Endodermal cell (in vitro differentiated cells): ENCODE measurements at regions not wholly inside any gene's neighbourhood (a gene's known extent, or its start where the extent isn't known, plus 50 kb on each side); places are given as distances from the start of the nearest gene placed in this dataset.

Experiments
- DNase-seq: peaks from one replicate; pipeline ENCODE4 v3.0.0-alpha.2; 2017
- H3K27ac ChIP-seq: 2 replicates; pipeline ENCODE4 v1.5.1; 2013; ENCODE audit warnings: mild to moderate bottlenecking, low read depth, low read length, moderate library complexity
- H3K27me3 ChIP-seq: 2 replicates; pipeline ENCODE4 v1.6.1; 2013; ENCODE audit warnings: mild to moderate bottlenecking, low read length, moderate library complexity; ENCODE audit not compliant: insufficient read depth, control insufficient read depth, poor library complexity, severe bottlenecking
- H3K36me3 ChIP-seq: 2 replicates; pipeline ENCODE4 v1.7.0; 2013; ENCODE audit warnings: mild to moderate bottlenecking, low read length, moderate library complexity; ENCODE audit not compliant: control insufficient read depth, insufficient read depth
- H3K4me1 ChIP-seq: one replicate; pipeline ENCODE4 v1.7.0; 2013; ENCODE audit warnings: low read length; ENCODE audit not compliant: control insufficient read depth, insufficient read depth
- H3K4me3 ChIP-seq: 2 replicates; pipeline ENCODE4 v1.5.1; 2013; ENCODE audit warnings: mild to moderate bottlenecking, low read length, moderate library complexity
- H3K9ac ChIP-seq: 2 replicates; pipeline ENCODE4 v1.6.1; 2013; ENCODE audit warnings: mild to moderate bottlenecking, low read length, moderate library complexity; ENCODE audit not compliant: poor library complexity, severe bottlenecking; ENCODE audit errors: extremely low read depth
- H3K9me3 ChIP-seq: 2 replicates; pipeline ENCODE4 v1.6.1; 2013; ENCODE audit warnings: mild to moderate bottlenecking, low read length, moderate library complexity; ENCODE audit not compliant: control insufficient read depth
- H3K27ac Mint-ChIP-seq: 2 replicates; pipeline ENCODE4 v1.8.0; 2020; ENCODE audit warnings: mixed read lengths
- H3K27me3 Mint-ChIP-seq: 2 replicates; pipeline ENCODE4 v1.8.0; 2021; ENCODE audit warnings: mild to moderate bottlenecking, mixed read lengths; ENCODE audit not compliant: insufficient read depth
- H3K36me3 Mint-ChIP-seq: 2 replicates; pipeline ENCODE4 v1.8.0; 2020; ENCODE audit warnings: low read depth, mixed read lengths
- H3K4me1 Mint-ChIP-seq: 2 replicates; pipeline ENCODE4 v1.8.0; 2020; ENCODE audit warnings: mixed read lengths
- H3K4me3 Mint-ChIP-seq: 2 replicates; pipeline ENCODE4 v1.8.0; 2020; ENCODE audit warnings: mild to moderate bottlenecking, moderate library complexity, mixed read lengths
- H3K9me3 Mint-ChIP-seq: 2 replicates; pipeline ENCODE4 v1.8.0; 2020; ENCODE audit warnings: mild to moderate bottlenecking, mixed read lengths
- WGBS, 2 experiments: methylation state at CpG; one replicate each; pipeline versions ENCODE4 v1.1.5 to v1.1.7; 2013; ENCODE audit warnings: missing lambda C conversion rate in 2 of 2, mixed read lengths in 1 of 2; ENCODE audit not compliant: insufficient coverage in 1 of 2, insufficient read length in 1 of 2; 5-methylcytosine and 5-hydroxymethylcytosine counted together
- TF ChIP-seq, protein P1 (sequence below): fragments of 200-600 bp; sonication (generic); conservative IDR thresholded peaks from 2 replicates; pipeline ENCODE4 v1.5.0; 2021; ENCODE audit warnings: antibody characterized with exemption, mild to moderate bottlenecking

DNA sequence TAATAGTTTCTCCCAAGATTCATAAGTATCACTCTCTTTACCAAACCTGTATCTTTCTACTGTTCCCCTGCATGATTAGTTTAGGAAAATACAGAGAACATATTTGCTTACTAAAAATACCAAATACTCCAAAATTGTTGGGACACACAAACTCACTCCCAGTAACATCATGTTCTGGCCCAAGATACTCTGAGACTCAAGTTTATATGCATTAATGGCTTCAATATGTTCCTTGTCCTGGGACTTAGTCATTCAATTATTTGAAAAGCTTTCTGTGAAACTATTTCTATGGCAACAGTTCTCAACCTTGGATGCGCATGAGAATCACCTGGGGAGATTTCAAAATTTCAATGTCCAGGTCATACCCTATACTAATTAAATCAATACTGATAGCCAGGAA lies 138.9 kb upstream of the PTCHD1 start:
- Histone ChIP-seq H3K4me3 (no peak overlapping the region), H3K27ac (no peak overlapping the region), H3K36me3 (no peaks in the 10 kb centered on the region), H3K9ac (no peak overlapping the region), H3K9me3 (no peaks in the 10 kb centered on the region), H3K4me1 (no peaks in the 10 kb centered on the region), H3K27me3 (no peaks in the 10 kb centered on the region)
- Mint-ChIP-seq H3K9me3 (no peaks in the 10 kb centered on the region), H3K4me1 (peaks cover 6% of the 10 kb centered on the region), H3K36me3 (no peaks in the 10 kb centered on the region), H3K4me3 (no peak overlapping the region), H3K27me3 (no peaks in the 10 kb centered on the region), H3K27ac (no peak overlapping the region)
- TF ChIP-seq, protein P1, sequence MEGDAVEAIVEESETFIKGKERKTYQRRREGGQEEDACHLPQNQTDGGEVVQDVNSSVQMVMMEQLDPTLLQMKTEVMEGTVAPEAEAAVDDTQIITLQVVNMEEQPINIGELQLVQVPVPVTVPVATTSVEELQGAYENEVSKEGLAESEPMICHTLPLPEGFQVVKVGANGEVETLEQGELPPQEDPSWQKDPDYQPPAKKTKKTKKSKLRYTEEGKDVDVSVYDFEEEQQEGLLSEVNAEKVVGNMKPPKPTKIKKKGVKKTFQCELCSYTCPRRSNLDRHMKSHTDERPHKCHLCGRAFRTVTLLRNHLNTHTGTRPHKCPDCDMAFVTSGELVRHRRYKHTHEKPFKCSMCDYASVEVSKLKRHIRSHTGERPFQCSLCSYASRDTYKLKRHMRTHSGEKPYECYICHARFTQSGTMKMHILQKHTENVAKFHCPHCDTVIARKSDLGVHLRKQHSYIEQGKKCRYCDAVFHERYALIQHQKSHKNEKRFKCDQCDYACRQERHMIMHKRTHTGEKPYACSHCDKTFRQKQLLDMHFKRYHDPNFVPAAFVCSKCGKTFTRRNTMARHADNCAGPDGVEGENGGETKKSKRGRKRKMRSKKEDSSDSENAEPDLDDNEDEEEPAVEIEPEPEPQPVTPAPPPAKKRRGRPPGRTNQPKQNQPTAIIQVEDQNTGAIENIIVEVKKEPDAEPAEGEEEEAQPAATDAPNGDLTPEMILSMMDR: no peak
- WGBS, 2 experiments: 100% methylated on average over 1 of the region's 1 CpG; no CpG with 5 or more reads in 1 of the 2 experiments
- no peak for DNase-seq

DNA sequence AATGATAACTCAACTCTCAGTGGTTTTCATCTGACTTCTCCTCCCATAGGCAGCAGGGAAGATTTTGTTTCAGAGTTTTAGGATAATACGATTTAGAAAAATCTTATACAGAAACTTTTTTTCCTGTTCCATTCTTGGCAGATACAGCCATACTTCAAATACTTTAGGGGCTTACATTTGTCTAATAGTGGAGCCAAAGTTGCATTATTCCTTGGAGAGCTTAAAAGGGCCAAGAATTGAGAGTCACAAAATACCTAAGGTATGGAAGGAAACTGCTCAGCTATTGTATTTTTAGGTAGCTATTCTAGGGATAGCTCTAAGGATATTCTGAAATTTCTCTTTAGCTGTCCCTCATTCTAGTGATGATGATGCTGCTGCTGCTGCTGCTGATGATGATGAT lies 132.9 kb upstream of the PTCHD1 start:
- Mint-ChIP-seq H3K27ac (no peak overlapping the region), H3K9me3 (peaks cover 2% of the 10 kb centered on the region), H3K36me3 (no peaks in the 10 kb centered on the region), H3K27me3 (no peaks in the 10 kb centered on the region), H3K4me1 (peaks cover 4% of the 10 kb centered on the region), H3K4me3 (no peak overlapping the region)
- no peaks in the 10 kb centered on the region for H3K27me3 ChIP-seq
- H3K4me3 ChIP-seq: no peak overlapping the region
- H3K9me3 ChIP-seq: no peaks in the 10 kb centered on the region
- TF ChIP-seq, protein P1: no peak
- H3K9ac ChIP-seq: no peak overlapping the region
- no peak for DNase-seq
- H3K36me3 ChIP-seq: no peaks in the 10 kb centered on the region
- 86% methylated on average over 1 of the region's 1 CpG; no CpG with 5 or more reads in 1 of the 2 experiments for WGBS, 2 experiments
- no peaks in the 10 kb centered on the region for H3K4me1 ChIP-seq
- no peak overlapping the region for H3K27ac ChIP-seq

DNA sequence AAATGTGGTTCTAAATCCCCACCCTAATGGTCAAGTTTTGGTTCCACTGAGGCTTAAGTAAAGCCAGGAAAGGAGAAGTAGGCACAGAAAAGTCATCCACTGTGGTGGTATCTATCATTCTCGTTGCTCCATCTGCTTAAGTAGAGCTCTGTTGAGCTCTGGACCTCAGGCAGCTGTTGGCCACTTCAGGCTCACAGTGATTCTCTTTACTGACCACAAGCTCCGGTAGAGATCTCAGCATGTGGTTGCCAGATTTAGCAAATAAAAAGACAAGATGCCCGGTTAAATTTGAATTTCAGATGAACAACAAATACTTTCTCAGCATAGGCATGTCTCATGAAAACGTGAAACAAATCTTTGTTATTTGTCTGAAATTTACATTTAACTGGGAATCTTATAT lies 132.3 kb upstream of the PTCHD1 start:
- no peak overlapping the region for H3K4me3 ChIP-seq
- no peaks in the 10 kb centered on the region for H3K4me1 Mint-ChIP-seq
- H3K36me3 ChIP-seq: no peaks in the 10 kb centered on the region
- TF ChIP-seq, protein P1: no peak
- no peaks in the 10 kb centered on the region for H3K36me3 Mint-ChIP-seq
- H3K9me3 ChIP-seq: no peaks in the 10 kb centered on the region
- no peak overlapping the region for H3K27ac Mint-ChIP-seq
- no peak overlapping the region for H3K27ac ChIP-seq
- no peak overlapping the region for H3K9ac ChIP-seq
- no peaks in the 10 kb centered on the region for H3K4me1 ChIP-seq
- 58% methylated on average over 4 of the region's 4 CpGs; no CpG with 5 or more reads in 1 of the 2 experiments for WGBS, 2 experiments
- H3K4me3 Mint-ChIP-seq: no peak overlapping the region
- no peaks in the 10 kb centered on the region for H3K27me3 ChIP-seq
- no peaks in the 10 kb centered on the region for H3K27me3 Mint-ChIP-seq
- no peak for DNase-seq
- peaks cover 2% of the 10 kb centered on the region for H3K9me3 Mint-ChIP-seq
